Ectodermal cell (in vitro differentiated cells): ENCODE measurements at regions not wholly inside any gene's neighbourhood (a gene's known extent, or its start where the extent isn't known, plus 50 kb on each side); places are given as distances from the start of the nearest gene placed in this dataset.

Experiments
- H3K27ac ChIP-seq: 2 replicates; pipeline ENCODE4 v1.7.0; 2013; ENCODE audit warnings: mild to moderate bottlenecking, low read depth, low read length; ENCODE audit not compliant: insufficient read depth, poor library complexity, severe bottlenecking
- H3K27me3 ChIP-seq: 2 replicates; pipeline ENCODE4 v1.7.0; 2013; ENCODE audit warnings: mild to moderate bottlenecking, low read length; ENCODE audit not compliant: insufficient read depth, control insufficient read depth, poor library complexity, severe bottlenecking
- H3K36me3 ChIP-seq: one replicate; pipeline ENCODE4 v1.7.0; 2013; ENCODE audit warnings: low read length; ENCODE audit not compliant: control insufficient read depth, insufficient read depth
- H3K4me1 ChIP-seq: one replicate; pipeline ENCODE4 v1.7.0; 2013; ENCODE audit warnings: low read length; ENCODE audit not compliant: control insufficient read depth, insufficient read depth
- H3K4me3 ChIP-seq: 2 replicates; pipeline ENCODE4 v1.7.0; 2013; ENCODE audit warnings: low read depth, low read length, control low read depth; ENCODE audit not compliant: insufficient read depth
- H3K9me3 ChIP-seq: 2 replicates; pipeline ENCODE4 v1.7.0; 2013; ENCODE audit warnings: mild to moderate bottlenecking, low read length, moderate library complexity; ENCODE audit not compliant: control insufficient read depth
- WGBS, 2 experiments: methylation state at CpG; one replicate each; pipeline ENCODE4 v1.1.7; 2013; ENCODE audit warnings: missing lambda C conversion rate in 2 of 2; 5-methylcytosine and 5-hydroxymethylcytosine counted together

DNA sequence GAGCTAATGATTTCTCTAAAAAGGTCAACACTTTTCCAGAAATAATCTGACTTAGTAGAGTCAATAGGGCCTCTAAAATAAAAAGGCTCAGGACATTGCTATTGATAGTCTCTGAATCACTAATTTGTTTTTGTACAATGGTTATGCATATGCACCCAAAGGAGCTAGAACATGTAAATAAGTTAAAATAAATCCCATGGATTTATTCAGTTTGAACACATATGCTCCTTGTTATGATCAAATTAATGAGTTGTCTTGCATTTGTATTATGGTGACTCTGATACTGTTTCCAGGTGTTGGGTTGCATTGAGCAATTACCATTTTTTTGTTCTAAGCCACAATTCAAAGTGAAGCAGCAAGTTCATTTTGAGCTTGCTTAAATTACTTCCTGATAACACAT lies 276.0 kb upstream of the TUSC1 start:
- Histone ChIP-seq H3K4me1 (no peaks in the 10 kb centered on the region), H3K27me3 (no peaks in the 10 kb centered on the region), H3K9me3 (no peaks in the 10 kb centered on the region), H3K36me3 (no peaks in the 10 kb centered on the region), H3K4me3 (no peak overlapping the region), H3K27ac (no peak overlapping the region)

DNA sequence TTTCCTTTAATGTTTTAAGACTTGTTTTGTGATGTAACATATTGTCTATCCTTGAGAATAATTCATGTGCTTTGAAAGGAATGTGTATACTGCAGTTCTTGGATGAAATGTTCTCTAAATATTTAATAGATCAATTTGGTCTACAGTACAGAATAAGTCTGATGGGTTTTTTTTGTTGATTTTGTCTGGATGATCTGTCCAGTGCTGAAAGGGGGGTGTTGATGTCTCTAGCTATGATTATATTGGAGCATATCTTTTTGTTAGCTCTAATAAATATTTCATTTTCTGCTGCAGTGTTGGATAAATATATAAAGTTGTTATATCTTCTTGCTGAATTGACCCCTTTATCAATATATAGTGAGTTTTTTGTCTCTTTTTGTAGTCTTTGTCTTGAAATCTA lies 269.9 kb upstream of the TUSC1 start:
- H3K36me3 ChIP-seq: no peaks in the 10 kb centered on the region
- no peaks in the 10 kb centered on the region for H3K4me1 ChIP-seq
- no peak overlapping the region for H3K4me3 ChIP-seq
- no peaks in the 10 kb centered on the region for H3K9me3 ChIP-seq
- H3K27ac ChIP-seq: no peak overlapping the region
- no peaks in the 10 kb centered on the region for H3K27me3 ChIP-seq

DNA sequence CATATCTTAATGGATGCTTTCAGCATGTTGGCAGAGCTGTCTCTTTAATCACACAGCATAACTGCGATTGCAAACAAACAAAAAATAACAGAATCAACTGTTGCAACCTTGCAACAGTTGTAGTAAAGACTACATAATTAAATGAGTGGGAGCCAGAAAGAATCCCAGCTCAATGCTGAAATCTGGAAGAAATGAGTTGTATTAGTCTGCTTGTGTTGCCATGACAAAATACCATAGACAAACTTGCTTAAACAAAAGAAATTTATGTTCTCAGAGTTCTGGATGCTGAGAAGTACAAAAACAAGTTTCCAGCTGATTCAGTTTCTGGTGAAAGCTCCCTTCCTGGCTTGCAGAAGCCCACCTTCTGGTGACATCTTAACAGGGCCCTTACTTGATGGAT lies 260.9 kb upstream of the TUSC1 start:
- WGBS, 2 experiments: 86 to 100% methylated on average over 1 of the region's 1 CpG
- no peaks in the 10 kb centered on the region for H3K9me3 ChIP-seq

DNA sequence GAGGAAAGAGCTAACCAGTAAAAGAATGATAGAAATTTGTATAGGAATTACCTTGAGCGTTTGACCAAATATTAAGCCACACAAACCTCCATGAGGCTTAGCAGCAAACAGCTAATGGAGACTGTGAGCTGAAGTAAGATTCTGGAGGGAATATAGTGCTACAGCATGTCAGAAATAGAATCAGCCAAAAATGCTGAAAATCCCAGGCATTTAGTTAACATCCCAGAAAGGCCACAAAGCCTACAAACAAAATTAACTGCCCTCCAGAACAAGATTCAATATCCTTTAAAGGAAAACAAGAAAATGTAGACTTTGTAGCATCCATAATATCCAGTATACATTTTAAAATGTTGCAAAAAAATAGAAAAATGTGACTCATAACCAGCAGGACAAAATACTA lies 257.8 kb upstream of the TUSC1 start:
- Histone ChIP-seq H3K4me3 (no peak overlapping the region), H3K9me3 (no peaks in the 10 kb centered on the region), H3K27me3 (no peaks in the 10 kb centered on the region), H3K36me3 (no peaks in the 10 kb centered on the region), H3K4me1 (no peaks in the 10 kb centered on the region), H3K27ac (no peak overlapping the region)
- 100% methylated on average over 1 of the region's 1 CpG; no CpG with 5 or more reads in 1 of the 2 experiments for WGBS, 2 experiments

More for the DNA sequence above, 260.9 kb upstream of the TUSC1 start:
- H3K27ac ChIP-seq: no peak overlapping the region
- no peaks in the 10 kb centered on the region for H3K36me3 ChIP-seq
- no peaks in the 10 kb centered on the region for H3K4me1 ChIP-seq
- no peaks in the 10 kb centered on the region for H3K27me3 ChIP-seq
- H3K4me3 ChIP-seq: no peak overlapping the region

DNA sequence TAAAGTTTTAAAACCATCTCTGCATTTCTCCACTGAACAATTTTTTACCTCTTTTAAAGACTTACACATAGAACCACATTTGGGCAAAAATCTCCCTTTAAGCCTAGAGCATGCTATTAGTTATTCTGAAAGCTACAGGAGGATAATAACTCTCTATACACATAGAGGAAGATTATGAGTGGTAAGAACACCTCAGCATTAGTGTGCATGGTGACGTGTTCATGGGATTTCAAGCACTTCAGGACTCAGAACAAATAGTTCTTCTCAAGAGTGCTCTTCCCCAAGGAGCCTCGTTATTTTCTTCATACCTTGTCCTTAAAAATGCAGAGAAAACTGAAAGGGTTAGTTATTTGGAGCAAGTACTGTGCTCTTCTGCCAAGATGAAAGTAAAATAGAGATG lies 256.9 kb upstream of the TUSC1 start:
- Histone ChIP-seq H3K4me3 (no peak overlapping the region), H3K36me3 (no peaks in the 10 kb centered on the region), H3K9me3 (no peaks in the 10 kb centered on the region), H3K4me1 (no peaks in the 10 kb centered on the region), H3K27ac (no peak overlapping the region), H3K27me3 (no peaks in the 10 kb centered on the region)
- 94 to 100% methylated on average over 2 of the region's 2 CpGs for WGBS, 2 experiments

DNA sequence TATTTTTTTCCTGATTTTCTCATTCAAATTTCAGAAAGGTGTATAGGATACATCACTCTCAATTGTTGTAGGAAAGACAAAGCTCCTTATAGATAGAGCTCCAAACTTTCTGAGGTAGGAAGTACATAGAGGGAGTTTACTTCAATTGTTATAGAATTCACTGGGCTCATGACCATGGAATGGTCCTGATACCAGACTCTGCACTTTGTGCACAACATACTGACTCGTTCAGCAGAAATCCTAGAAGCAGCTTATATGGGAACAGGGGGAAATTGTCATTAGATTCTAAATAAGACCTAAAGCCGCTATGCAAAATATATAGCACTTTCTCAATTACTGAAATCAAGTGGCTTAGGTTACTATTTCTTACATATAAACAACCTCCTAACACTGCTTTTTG lies 240.5 kb upstream of the TUSC1 start:
- WGBS, 2 experiments: 87 to 92% methylated on average over 2 of the region's 2 CpGs
- H3K9me3 ChIP-seq: no peaks in the 10 kb centered on the region
- no peak overlapping the region for H3K4me3 ChIP-seq
- H3K4me1 ChIP-seq: no peaks in the 10 kb centered on the region
- no peak overlapping the region for H3K27ac ChIP-seq
- H3K27me3 ChIP-seq: no peaks in the 10 kb centered on the region
- no peaks in the 10 kb centered on the region for H3K36me3 ChIP-seq

DNA sequence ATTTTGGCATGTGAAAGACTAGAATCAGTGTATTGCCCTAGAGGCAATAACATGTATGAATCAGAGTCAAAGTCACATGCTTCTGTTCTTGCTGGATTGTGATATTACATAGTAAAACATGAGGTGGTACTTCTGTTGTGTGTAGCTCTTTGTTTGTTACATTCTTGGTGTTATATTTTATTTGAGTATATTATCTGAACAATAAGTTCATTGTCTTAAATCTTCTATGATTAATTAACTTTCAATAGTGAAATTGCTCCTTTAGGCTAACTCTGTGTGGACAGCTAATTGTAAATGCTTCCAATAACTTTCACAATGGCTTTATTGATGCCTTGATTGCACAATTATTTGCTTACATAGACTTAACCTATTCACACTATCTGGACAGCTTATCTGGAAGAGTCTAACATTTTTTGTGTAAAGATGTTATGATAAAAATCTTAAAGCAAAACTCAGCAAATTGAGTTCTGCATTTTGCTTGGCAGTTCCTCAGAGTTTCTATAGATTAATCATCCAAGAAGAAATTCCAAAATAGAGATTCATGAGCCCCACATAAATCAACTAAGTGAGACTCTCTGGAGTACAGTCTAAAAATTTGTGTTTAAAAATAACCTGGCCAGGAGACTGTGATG lies 239.6 kb upstream of the TUSC1 start:
- Histone ChIP-seq H3K4me3 (no peak overlapping the region), H3K4me1 (no peaks in the 10 kb centered on the region), H3K27me3 (no peaks in the 10 kb centered on the region), H3K27ac (no peak overlapping the region), H3K9me3 (no peaks in the 10 kb centered on the region), H3K36me3 (no peaks in the 10 kb centered on the region)

DNA sequence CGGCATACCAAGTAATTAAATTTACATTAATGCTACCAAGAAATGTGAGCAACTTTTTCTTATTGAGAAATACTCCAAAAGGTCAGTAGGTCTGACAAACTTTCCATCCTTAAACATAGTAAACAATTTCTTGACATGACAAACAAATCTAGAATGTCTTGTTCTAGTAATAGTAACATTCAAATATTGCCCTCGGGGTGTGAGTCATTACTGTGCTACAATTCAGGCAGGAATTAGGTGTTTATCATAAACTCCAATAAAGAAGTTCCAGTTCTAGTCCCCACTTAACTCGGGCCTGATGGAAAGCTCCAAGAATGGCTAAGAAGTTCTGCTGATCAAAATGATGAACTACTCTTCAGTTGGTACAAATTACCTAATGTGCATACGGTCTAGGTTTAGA lies 235.6 kb upstream of the TUSC1 start:
- Histone ChIP-seq H3K4me1 (no peaks in the 10 kb centered on the region), H3K9me3 (no peaks in the 10 kb centered on the region), H3K4me3 (no peak overlapping the region), H3K27me3 (no peaks in the 10 kb centered on the region), H3K27ac (no peak overlapping the region), H3K36me3 (no peaks in the 10 kb centered on the region)
- 88 to 95% methylated on average over 4 of the region's 4 CpGs for WGBS, 2 experiments

DNA sequence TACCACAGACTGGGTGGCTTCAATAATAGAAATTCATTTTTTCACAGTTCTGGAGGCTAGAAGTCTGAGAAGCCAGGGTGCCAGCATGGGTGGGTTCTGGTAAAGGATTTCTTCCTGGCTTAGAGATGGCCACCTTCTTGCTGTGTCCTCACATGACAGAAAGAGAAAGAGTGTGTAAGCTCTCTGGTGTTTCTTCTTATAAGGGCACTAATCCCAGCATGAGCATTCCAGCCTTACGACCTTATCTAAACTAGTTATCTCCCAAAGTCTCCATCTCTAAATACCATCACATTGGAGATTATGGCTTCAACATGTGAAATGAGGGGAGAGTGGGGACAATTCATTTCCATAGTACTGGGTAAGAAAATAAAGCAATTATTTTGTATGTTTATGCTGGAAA lies 226.5 kb upstream of the TUSC1 start:
- Histone ChIP-seq H3K9me3 (no peaks in the 10 kb centered on the region), H3K27ac (no peak overlapping the region), H3K36me3 (no peaks in the 10 kb centered on the region), H3K27me3 (no peaks in the 10 kb centered on the region), H3K4me3 (no peak overlapping the region), H3K4me1 (no peaks in the 10 kb centered on the region)
- WGBS, 2 experiments: no CpG with 5 or more reads among the region's 1 CpG

DNA sequence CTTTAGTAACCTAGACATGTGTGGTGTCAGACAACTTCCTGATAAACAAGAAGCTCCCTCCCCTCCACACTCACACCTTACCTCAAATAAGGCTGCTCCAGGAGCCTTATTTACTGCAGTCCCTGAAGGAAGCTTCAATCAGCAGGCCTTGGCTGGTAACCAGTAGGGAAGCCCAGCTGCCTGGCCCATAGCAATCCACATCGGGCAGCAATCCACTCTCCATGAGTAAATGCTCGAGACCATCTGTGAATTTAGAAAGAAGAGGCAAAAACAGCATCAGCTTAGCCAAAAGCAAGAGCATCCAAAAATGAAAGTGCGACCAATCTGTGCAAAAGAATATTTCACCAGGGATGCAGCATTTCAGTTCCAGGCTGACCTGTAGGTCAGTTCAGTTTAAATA lies 213.3 kb upstream of the TUSC1 start:
- Histone ChIP-seq H3K4me1 (no peaks in the 10 kb centered on the region), H3K27ac (no peak overlapping the region), H3K4me3 (no peak overlapping the region), H3K27me3 (no peaks in the 10 kb centered on the region), H3K9me3 (peaks cover 3% of the 10 kb centered on the region), H3K36me3 (no peaks in the 10 kb centered on the region)
- WGBS, 2 experiments: 95 to 96% methylated on average over 3 of the region's 3 CpGs

DNA sequence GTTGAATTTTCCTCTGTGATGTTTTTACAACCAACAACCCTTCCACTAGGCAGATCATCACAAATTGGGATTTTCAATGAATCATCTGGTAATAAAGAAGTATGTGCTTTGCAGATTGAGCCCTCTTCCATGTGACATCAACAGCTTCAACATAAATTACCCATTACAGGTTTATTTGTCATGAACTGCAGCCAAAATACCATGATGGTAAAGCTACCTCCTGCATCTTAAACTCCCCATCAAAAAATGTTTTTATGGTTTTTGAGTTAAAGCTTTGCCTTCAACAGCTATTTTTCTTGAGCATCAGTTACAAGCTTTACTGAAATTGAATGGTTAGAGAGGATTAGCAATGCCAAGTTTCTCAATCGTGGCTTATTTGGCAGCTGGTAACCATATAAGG lies 211.4 kb upstream of the TUSC1 start:
- Histone ChIP-seq H3K4me1 (no peaks in the 10 kb centered on the region), H3K9me3 (peaks cover 3% of the 10 kb centered on the region), H3K4me3 (no peak overlapping the region), H3K27ac (no peak overlapping the region), H3K36me3 (no peaks in the 10 kb centered on the region), H3K27me3 (no peaks in the 10 kb centered on the region)
- WGBS, 2 experiments: 80% methylated on average over 1 of the region's 1 CpG; no CpG with 5 or more reads in 1 of the 2 experiments
